GM21717 (cell line): ENCODE measurements at regions not wholly inside any gene's neighbourhood (a gene's known extent, or its start where the extent isn't known, plus 50 kb on each side); places are given as distances from the start of the nearest gene placed in this dataset.

Experiments used
- ATAC-seq: cut with Tn5 transposase; IDR thresholded peaks from one replicate; pipeline ENCODE4 v1.9.1; 2021; ENCODE audit warnings: mild to moderate bottlenecking, moderate library complexity; ENCODE audit not compliant: unreplicated experiment

- no peak for ATAC-seq
Observed at GRCh38 chr1:55504306-55504731, 289.2 kb upstream of the USP24 start.

GRCh38 chr1:55503663-55504305 is 288.6 kb upstream of the USP24 start:
- ATAC-seq = no peak

GRCh38 chr1:55500601-55501000 is 285.4 kb upstream of the USP24 start:
- ATAC-seq = no peak

GRCh38 chr1:55490547-55490946 is 275.4 kb upstream of the USP24 start:
- no peak for ATAC-seq

- no peak for ATAC-seq
Observed at GRCh38 chr1:55484173-55484572, 269.0 kb upstream of the USP24 start.

GRCh38 chr1:55483523-55483922 is 268.4 kb upstream of the USP24 start:
- ATAC-seq = no peak

- ATAC-seq = no peak
Observed at GRCh38 chr1:55481634-55482033, 266.5 kb upstream of the USP24 start.

GRCh38 chr1:55480029-55480795 is 265.0 kb upstream of the USP24 start:
- ATAC-seq = no peak

- ATAC-seq = no peak
Observed at GRCh38 chr1:55478742-55479141, 263.6 kb upstream of the USP24 start.

- no peak for ATAC-seq
Observed at GRCh38 chr1:55477953-55478352, 262.8 kb upstream of the USP24 start.

GRCh38 chr1:55476445-55477015 is 261.4 kb upstream of the USP24 start:
- no peak for ATAC-seq

GRCh38 chr1:55474168-55474786 is 259.1 kb upstream of the USP24 start:
- ATAC-seq = no peak

- ATAC-seq = no peak
Observed at GRCh38 chr1:55473661-55474060, 258.5 kb upstream of the USP24 start.

GRCh38 chr1:55472784-55473183 is 257.6 kb upstream of the USP24 start:
- ATAC-seq = no peak

- no peak for ATAC-seq
Observed at GRCh38 chr1:55472115-55472514, 257.0 kb upstream of the USP24 start.

GRCh38 chr1:55468142-55468795 is 253.1 kb upstream of the USP24 start:
- no peak for ATAC-seq

- ATAC-seq = no peak
Observed at GRCh38 chr1:55466921-55467320, 251.8 kb upstream of the USP24 start.

- ATAC-seq = no peak
Observed at GRCh38 chr1:55466373-55466772, 251.2 kb upstream of the USP24 start.

- ATAC-seq = no peak
Observed at GRCh38 chr1:55464550-55464949, 249.4 kb upstream of the USP24 start.

- no peak for ATAC-seq
Observed at GRCh38 chr1:55463814-55464475, 248.8 kb upstream of the USP24 start.

- ATAC-seq = no peak
Observed at GRCh38 chr1:55457874-55458273, 242.7 kb upstream of the USP24 start.
